DND-41 (cell line): ENCODE measurements at regions not wholly inside any gene's neighbourhood (a gene's known extent, or its start where the extent isn't known, plus 50 kb on each side); places are given as distances from the start of the nearest gene placed in this dataset.
"Not testable (repeated sequence)": the region's sequence is repeated elsewhere in the genome, so short reads cannot be mapped to it uniquely, and the experiment has no call there.

Experiments
- CTCF ChIP-seq: IDR thresholded peaks from 2 replicates; pipeline ENCODE4 v1.5.1; 2012; ENCODE audit warnings: borderline replicate concordance, low read length, moderate library complexity, mild to moderate bottlenecking; ENCODE audit not compliant: poor library complexity, severe bottlenecking; ENCODE audit errors: extremely low read depth
- EZH2 ChIP-seq: IDR thresholded peaks from 3 replicates; pipeline ENCODE4 v1.6.1; 2012; ENCODE audit warnings: borderline replicate concordance, low read depth, mild to moderate bottlenecking, moderate library complexity, low read length, inconsistent platforms; ENCODE audit not compliant: severe bottlenecking

DNA sequence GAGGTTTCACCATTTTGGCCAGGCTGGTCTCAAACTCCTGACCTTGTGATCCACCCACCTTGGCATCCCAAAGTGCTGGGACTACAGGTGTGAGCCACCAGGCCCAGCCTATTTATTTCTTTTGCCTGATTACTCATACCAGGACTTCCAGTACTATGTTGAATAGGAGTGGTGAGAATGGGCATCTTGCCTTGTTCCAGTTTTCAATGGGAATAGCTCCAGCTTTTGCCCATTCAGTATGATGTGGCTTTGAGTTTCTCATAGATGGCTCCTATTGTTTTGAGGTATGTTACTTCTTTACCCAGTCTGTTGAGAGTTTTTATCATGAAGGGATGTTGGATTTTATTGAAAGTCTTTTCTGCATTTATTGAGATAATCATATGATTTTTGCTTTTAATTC, 924.5 kb downstream of the DTWD2 start:
- TF ChIP-seq CTCF, EZH2: not testable (repeated sequence)
